ENCODE measurements at regions not wholly inside any gene's neighbourhood (a gene's known extent, or its start where the extent isn't known, plus 50 kb on each side); places are given as distances from the start of the nearest gene placed in this dataset.

- POLR2A ChIA-PET, result no interaction called here
- no peak for ATAC-seq
- Histone ChIP-seq H3K27ac (ENCODE audit: low read depth, low read length) (no peak overlapping the region), H3K4me2 (ENCODE audit: low read length) (no peak overlapping the region), H3K9ac (ENCODE audit: low read length) (no peak overlapping the region), H3K4me1 (ENCODE audit: control insufficient read depth in 1 of 2, insufficient read depth in 2 of 2, low read length in 2 of 2) (no peaks in the 10 kb centered on the region), H2AFZ (ENCODE audit: low read depth, low read length, poor library complexity, severe bottlenecking) (no peak overlapping the region), H3K9me3 (ENCODE audit: control insufficient read depth in 1 of 2, insufficient read depth in 1 of 2, low read depth in 1 of 2, low read length in 2 of 2) (peaks cover 3 to 8% of the 10 kb centered on the region in 2 experiments; a peak in 1 of 4 replicates), H3K36me3 (ENCODE audit: control insufficient read depth in 1 of 2, insufficient read depth in 2 of 2, low read length in 2 of 2) (no peaks in the 10 kb centered on the region), H3K4me3 (replicated peaks in 1 of 2; ENCODE audit: low read depth in 1 of 2, low read length in 2 of 2) (no peak overlapping the region), H3K27me3 (ENCODE audit: insufficient read depth, low read length) (no peaks in the 10 kb centered on the region), H3K79me2 (ENCODE audit: insufficient read depth, low read length) (no peaks in the 10 kb centered on the region), H4K20me1 (ENCODE audit: insufficient read depth) (no peaks in the 10 kb centered on the region), H3K9me2 (ENCODE audit: insufficient read depth) (no peaks in the 10 kb centered on the region)
- TF ChIP-seq EZH2 (IDR thresholded peaks at IDR 0.05) (no peak), MAX (IDR thresholded peaks at IDR 0.05) (no peak), ELF1 (IDR thresholded peaks at IDR 0.05; ENCODE audit: borderline replicate concordance, low read depth) (no peak), EZH2phosphoT487 (IDR thresholded peaks at IDR 0.05; ENCODE audit: borderline replicate concordance) (no peak), POLR2AphosphoS5 (IDR thresholded peaks at IDR 0.05; ENCODE audit: low read depth, low read length) (no peak), FOSL1 (IDR thresholded peaks at IDR 0.05; ENCODE audit: low read depth) (no peak), TCF7L2 (IDR thresholded peaks at IDR 0.05; ENCODE audit: borderline replicate concordance, extremely low read depth, insufficient read depth, insufficient read length) (no peak), SP1 (IDR thresholded peaks at IDR 0.05; ENCODE audit: low read depth) (no peak), YY1 (IDR thresholded peaks at IDR 0.05; ENCODE audit: extremely low read depth, insufficient replicate concordance, low read depth, low read length) (no peak), ZFX (IDR thresholded peaks at IDR 0.05) (no peak), SRF (IDR thresholded peaks at IDR 0.05; ENCODE audit: low read depth) (no peak), JUND (IDR thresholded peaks at IDR 0.05) (no peak), POLR2A (IDR thresholded peaks at IDR 0.05; ENCODE audit: borderline replicate concordance, extremely low read depth, insufficient read depth, insufficient read length) (no peak), CTCF (IDR thresholded peaks at IDR 0.05 in 2 of 3, conservative IDR thresholded peaks at IDR 0.05 in 1 of 3; ENCODE audit: borderline replicate concordance in 1 of 3, insufficient read depth in 1 of 3, low read depth in 2 of 3, low read length in 2 of 3) (no peak)
- CTCF ChIA-PET, result no interaction called here
- RAD21 ChIA-PET (ENCODE audit: low non-redundant PET in 1 of 2, low total read pairs in 2 of 2, uncharacterized antibody in 2 of 2, unreplicated experiment in 2 of 2), result no interaction called here
- DNase-seq (ENCODE audit: low read depth, low spot score), result no peak
- intact Hi-C loops (cut with micrococcal nuclease), result no loop called here
- BruUV-seq (replicated peaks), result no TSS peak
These were observed 138.9 kb upstream of the DCC start for GRCh38 chr18:52200921-52201663.

Measured in HCT116 (cell line).